H1 (cell line): ENCODE measurements at regions not wholly inside any gene's neighbourhood (a gene's known extent, or its start where the extent isn't known, plus 50 kb on each side); places are given as distances from the start of the nearest gene placed in this dataset.

Experiments used
- CTCF ChIA-PET: fragments of 300-600 bp; sonication (Branson Sonifier 250); formaldehyde crosslinking; loops from one replicate; lab custom pipeline; 2021; ENCODE audit not compliant: partially characterized antibody; lab: Charles Lee
- POLR2A ChIA-PET: fragments of 300-600 bp; sonication (Branson Sonifier 250); formaldehyde crosslinking; loops from one replicate; lab custom pipeline; 2021; ENCODE audit warnings: inconsistent platforms; ENCODE audit not compliant: partially characterized antibody; lab: Charles Lee
- DNase-seq, 2 experiments: peaks; one replicate each; pipeline versions ENCODE4 v3.0.0 to v3.0.0-alpha.2; 2010 to 2022; ENCODE audit warnings: low spot score in 2 of 2, low read depth in 1 of 2, mixed read lengths in 1 of 2
- FAIRE-seq: peaks from 2 replicates; lab custom pipeline; 2011; peaks lifted over from hg19 to GRCh38; lab: Jason Lieb, UNC
- H2AFZ ChIP-seq: 2 replicates; pipeline ENCODE4 v1.8.1; 2012; ENCODE audit warnings: low read length, inconsistent platforms
- H2AK5ac ChIP-seq: 2 replicates; pipeline ENCODE4 v1.6.1; 2013; ENCODE audit warnings: low read depth, low read length
- H2BK120ac ChIP-seq: replicated peaks from 2 replicates; pipeline ENCODE3; 2013; ENCODE audit warnings: low read depth, low read length, inconsistent platforms
- H2BK12ac ChIP-seq: 2 replicates; pipeline ENCODE4 v1.6.1; 2013; ENCODE audit warnings: low read depth, low read length
- H2BK15ac ChIP-seq: 2 replicates; pipeline ENCODE4 v1.6.1; 2013; ENCODE audit warnings: low read length
- H2BK20ac ChIP-seq: 2 replicates; pipeline ENCODE4 v1.6.1; 2013; ENCODE audit warnings: low read length
- H2BK5ac ChIP-seq: 2 replicates; pipeline ENCODE4 v1.6.1; 2013; ENCODE audit warnings: low read depth, low read length
- H3K14ac ChIP-seq: 2 replicates; pipeline ENCODE4 v1.6.1; 2013; ENCODE audit warnings: inconsistent platforms; ENCODE audit not compliant: insufficient read length
- H3K18ac ChIP-seq: 2 replicates; pipeline ENCODE4 v1.6.1; 2013; ENCODE audit warnings: low read length; ENCODE audit errors: extremely low read depth
- H3K23ac ChIP-seq: 2 replicates; pipeline ENCODE4 v1.6.1; 2013; ENCODE audit warnings: inconsistent platforms; ENCODE audit not compliant: insufficient read length
- H3K23me2 ChIP-seq: 2 replicates; pipeline ENCODE4 v1.6.1; 2013; ENCODE audit warnings: low read depth, low read length
- H3K27ac ChIP-seq: 2 replicates; pipeline ENCODE4 v1.6.1; 2011; ENCODE audit warnings: low read depth, low read length, inconsistent platforms
- H3K27me3 ChIP-seq, 4 experiments: replicated peaks in 1 of 4; 1 replicate in 1 of 4; 2 replicates in 3 of 4; pipeline versions ENCODE4 v1.6.1 to v1.8.1; 2011 to 2013; ENCODE audit warnings: low read length in 3 of 4, mild to moderate bottlenecking in 3 of 4, inconsistent platforms in 2 of 4, mixed read lengths in 2 of 4, moderate library complexity in 1 of 4; ENCODE audit not compliant: control insufficient read depth in 3 of 4, insufficient read depth in 3 of 4; ENCODE audit errors: extremely low read depth in 1 of 4
- H3K36me3 ChIP-seq, 4 experiments: 2 replicates each; pipeline versions ENCODE4 v1.6.1 to v1.8.1; 2011 to 2013; ENCODE audit warnings: mild to moderate bottlenecking in 4 of 4, low read length in 3 of 4, moderate library complexity in 2 of 4, control low read depth in 1 of 4, inconsistent platforms in 1 of 4; ENCODE audit not compliant: insufficient read depth in 4 of 4, control insufficient read depth in 2 of 4
- H3K4ac ChIP-seq: replicated peaks from 2 replicates; pipeline ENCODE3; 2013; ENCODE audit warnings: low read length, low read depth, mixed read lengths, inconsistent platforms; ENCODE audit not compliant: insufficient read length
- H3K4me1 ChIP-seq, 4 experiments: replicated peaks in 1 of 4; 1 replicate in 1 of 4; 2 replicates in 3 of 4; pipeline versions ENCODE4 v1.6.1 to v1.8.1; 2011 to 2013; ENCODE audit warnings: low read length in 3 of 4, inconsistent platforms in 2 of 4, mixed read lengths in 1 of 4; ENCODE audit not compliant: insufficient read depth in 4 of 4, control insufficient read depth in 3 of 4
- H3K4me2 ChIP-seq, 2 experiments: 2 replicates each; pipeline versions ENCODE4 v1.6.1 to v1.8.1; 2011 to 2013; ENCODE audit warnings: low read depth in 2 of 2, low read length in 2 of 2, control low read depth in 1 of 2, inconsistent platforms in 1 of 2, mild to moderate bottlenecking in 1 of 2; ENCODE audit not compliant: insufficient read depth in 1 of 2
- H3K4me3 ChIP-seq, 4 experiments: fragments of 200-600, 300-600 bp in 1 of 4; sonication (generic), shearing (Covaris generic), sonication (Bioruptor Twin) in 1 of 4; 2 replicates each; pipeline versions ENCODE4 v1.5.1 to v1.8.1; 2011 to 2016; ENCODE audit warnings: low read length in 4 of 4, low read depth in 3 of 4, control low read depth in 2 of 4, inconsistent platforms in 2 of 4, mild to moderate bottlenecking in 2 of 4, mixed read lengths in 1 of 4, moderate library complexity in 1 of 4; ENCODE audit not compliant: insufficient read depth in 2 of 4; ENCODE audit errors: extremely low read depth in 1 of 4
- H3K56ac ChIP-seq: replicated peaks from 2 replicates; pipeline ENCODE3; 2013; ENCODE audit warnings: low read depth, mild to moderate bottlenecking, mixed read lengths, low read length, inconsistent platforms; ENCODE audit not compliant: insufficient read length
- H3K79me1 ChIP-seq: 2 replicates; pipeline ENCODE4 v1.6.1; 2013; ENCODE audit warnings: low read depth, low read length, control low read depth
- H3K79me2 ChIP-seq, 2 experiments: 2 replicates each; pipeline versions ENCODE4 v1.6.1 to v1.8.1; 2012 to 2013; ENCODE audit warnings: low read length in 2 of 2, mild to moderate bottlenecking in 2 of 2, inconsistent platforms in 1 of 2; ENCODE audit not compliant: insufficient read depth in 2 of 2, control insufficient read depth in 1 of 2
- H3K9ac ChIP-seq, 4 experiments: replicated peaks in 1 of 4; 1 replicate in 1 of 4; 2 replicates in 3 of 4; pipeline versions ENCODE4 v1.6.1 to v1.8.1; 2011 to 2013; ENCODE audit warnings: low read depth in 3 of 4, low read length in 3 of 4, control low read depth in 2 of 4, mild to moderate bottlenecking in 2 of 4, moderate library complexity in 2 of 4, inconsistent platforms in 1 of 4; ENCODE audit errors: extremely low read depth in 1 of 4
- H3K9me3 ChIP-seq, 2 experiments: 2 replicates each; pipeline versions ENCODE4 v1.6.1 to v1.8.1; 2012 to 2013; ENCODE audit warnings: mild to moderate bottlenecking in 2 of 2, moderate library complexity in 2 of 2, control low read depth in 1 of 2, inconsistent platforms in 1 of 2, low read depth in 1 of 2, low read length in 1 of 2, mixed read lengths in 1 of 2; ENCODE audit not compliant: insufficient read depth in 2 of 2
- H4K20me1 ChIP-seq, 2 experiments: replicated peaks in 1 of 2; 2 replicates each; pipeline versions ENCODE3 to v1.8.1; 2011 to 2013; ENCODE audit warnings: inconsistent platforms in 2 of 2, low read length in 2 of 2, mild to moderate bottlenecking in 1 of 2; ENCODE audit not compliant: insufficient read depth in 2 of 2, control insufficient read depth in 1 of 2
- H4K5ac ChIP-seq: 2 replicates; pipeline ENCODE4 v1.6.1; 2013; ENCODE audit warnings: low read length, low read depth, mixed read lengths, inconsistent platforms; ENCODE audit not compliant: insufficient read length
- H4K8ac ChIP-seq: 2 replicates; pipeline ENCODE4 v1.8.0; 2013; ENCODE audit warnings: mild to moderate bottlenecking, moderate library complexity, low read length, inconsistent platforms; ENCODE audit not compliant: insufficient read depth; ENCODE audit errors: extremely low read depth
- H4K91ac ChIP-seq: replicated peaks from 2 replicates; pipeline ENCODE3; 2013; ENCODE audit warnings: low read length, mixed read lengths, inconsistent platforms; ENCODE audit not compliant: insufficient read length
- CBX5 ChIP-seq: fragments of 300-800, 300-1000 bp; sonication (generic); IDR thresholded peaks from 2 replicates; pipeline ENCODE4 v1.7.1; 2016; ENCODE audit warnings: antibody characterized with exemption, low read length, low read depth
- MAX ChIP-seq: IDR thresholded peaks from 2 replicates; pipeline ENCODE4 v1.6.1; 2012; ENCODE audit warnings: inconsistent platforms
- NANOG ChIP-seq: IDR thresholded peaks from 2 replicates; pipeline ENCODE4 v1.6.1; 2011; ENCODE audit warnings: low read length, low read depth, mild to moderate bottlenecking, inconsistent platforms; ENCODE audit not compliant: insufficient read depth, poor library complexity, severe bottlenecking
- POLR2A ChIP-seq, 2 experiments: IDR thresholded peaks; 1 replicate in 1 of 2; 2 replicates in 1 of 2; pipeline ENCODE4 v1.6.1; 2011; ENCODE audit warnings: low read depth in 2 of 2, low read length in 2 of 2, mild to moderate bottlenecking in 2 of 2; ENCODE audit errors: control extremely low read depth in 1 of 2
- RBBP5 ChIP-seq: IDR thresholded peaks from 2 replicates; pipeline ENCODE4 v1.7.1; 2012; ENCODE audit warnings: low read depth, mild to moderate bottlenecking, inconsistent platforms, low read length, moderate library complexity, borderline replicate concordance
- SIN3A ChIP-seq, 2 experiments: IDR thresholded peaks in 1 of 2; conservative IDR thresholded peaks in 1 of 2; 2 replicates each; pipeline ENCODE4 v1.6.1; 2011 to 2012; ENCODE audit warnings: low read length in 2 of 2, improper control_type of control experiment in 1 of 2, low read depth in 1 of 2, mild to moderate bottlenecking in 1 of 2
- TEAD4 ChIP-seq: IDR thresholded peaks from 2 replicates; pipeline ENCODE4 v1.6.1; 2012; ENCODE audit warnings: low read depth, low read length, inconsistent platforms, mixed read lengths
- ZNF274 ChIP-seq: IDR thresholded peaks from 2 replicates; pipeline ENCODE4 v1.7.0; 2012; ENCODE audit warnings: low read length, borderline replicate concordance; ENCODE audit errors: extremely low read depth
- WGBS, 2 experiments: shearing (Covaris generic) in 1 of 2; methylation state at CpG; one replicate each; pipeline versions ENCODE4 v1.1.6 to v1.1.7; 2013 to 2015; ENCODE audit warnings: low lambda C conversion rate in 2 of 2, mixed read lengths in 2 of 2, inconsistent platforms in 1 of 2, low coverage in 1 of 2, missing lambda C conversion rate in 1 of 2; ENCODE audit not compliant: insufficient replicate concordance in 2 of 2, insufficient coverage in 1 of 2, insufficient read length in 1 of 2; ENCODE audit errors: extremely low coverage in 1 of 2, missing lambda C conversion rate in 1 of 2; 5-methylcytosine and 5-hydroxymethylcytosine counted together
- TF ChIP-seq, protein P1 (sequence below): IDR thresholded peaks from 2 replicates; pipeline ENCODE4 v1.6.1; 2011; ENCODE audit warnings: low read length, improper control_type of control experiment

GRCh38 chr4:189823591-189823990, 117.1 kb upstream of the FRG1 start:
- H4K91ac ChIP-seq = no peak overlapping the region
- FAIRE-seq (no peak), DNase-seq (no peak)
- no peak overlapping the region for H3K4ac ChIP-seq
- H2AFZ ChIP-seq = no peak overlapping the region
- H3K4me1 ChIP-seq = 0 out of 7 replicates have a peak, but pooled peaks cover 0 to 4% (median 0%) of the 10 kb centered on the region in 4 experiments
- H3K23me2 ChIP-seq = no peaks in the 10 kb centered on the region
- H3K79me1 ChIP-seq = no peaks in the 10 kb centered on the region
- H3K18ac ChIP-seq = no peak overlapping the region
- no peak overlapping the region for H2BK120ac ChIP-seq
- H3K56ac ChIP-seq = no peak overlapping the region
- H3K27ac ChIP-seq = no peak overlapping the region
- H3K14ac ChIP-seq = no peak overlapping the region
- H2BK5ac ChIP-seq = no peak overlapping the region
- no peak overlapping the region for H3K4me3 ChIP-seq
- H3K9ac ChIP-seq = no peak overlapping the region
- H3K4me2 ChIP-seq = no peak overlapping the region
- ChIA-PET POLR2A (no interaction called here), CTCF (no interaction called here)
- H3K79me2 ChIP-seq = no peaks in the 10 kb centered on the region
- no peak overlapping the region for H2BK12ac ChIP-seq
- H3K9me3 ChIP-seq = no peaks in the 10 kb centered on the region
- no peak overlapping the region for H2BK20ac ChIP-seq
- no peak overlapping the region for H2AK5ac ChIP-seq
- no peaks in the 10 kb centered on the region for H3K36me3 ChIP-seq
- H2BK15ac ChIP-seq = no peak overlapping the region
- WGBS, 2 experiments = 93% methylated on average over 3 of the region's 3 CpGs; no CpG with 5 or more reads in 1 of the 2 experiments
- H4K20me1 ChIP-seq = no peaks in the 10 kb centered on the region
- H3K27me3 ChIP-seq = no peaks in the 10 kb centered on the region
- H4K8ac ChIP-seq = no peak overlapping the region
- no peak overlapping the region for H3K23ac ChIP-seq
- no peak overlapping the region for H4K5ac ChIP-seq
- TF ChIP-seq CBX5 (no peak), RBBP5 (no peak), ZNF274 (no peak), POLR2A (IDR thresholded peaks at IDR 0.05; ENCODE audit: control extremely low read depth in 1 of 2, low read depth in 2 of 2, low read length in 2 of 2) (no peak), MAX (no peak), NANOG (no peak), SIN3A (conservative IDR thresholded peaks at IDR 0.05 in 1 of 2, IDR thresholded peaks at IDR 0.05 in 1 of 2; ENCODE audit: low read depth in 1 of 2, low read length in 2 of 2) (no peak), TEAD4 (no peak)
- TF ChIP-seq, protein P1, sequence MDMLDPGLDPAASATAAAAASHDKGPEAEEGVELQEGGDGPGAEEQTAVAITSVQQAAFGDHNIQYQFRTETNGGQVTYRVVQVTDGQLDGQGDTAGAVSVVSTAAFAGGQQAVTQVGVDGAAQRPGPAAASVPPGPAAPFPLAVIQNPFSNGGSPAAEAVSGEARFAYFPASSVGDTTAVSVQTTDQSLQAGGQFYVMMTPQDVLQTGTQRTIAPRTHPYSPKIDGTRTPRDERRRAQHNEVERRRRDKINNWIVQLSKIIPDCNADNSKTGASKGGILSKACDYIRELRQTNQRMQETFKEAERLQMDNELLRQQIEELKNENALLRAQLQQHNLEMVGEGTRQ = no peak
